Lung (tissue), 11 donors: ENCODE measurements at regions not wholly inside any gene's neighbourhood (a gene's known extent, or its start where the extent isn't known, plus 50 kb on each side); places are given as distances from the start of the nearest gene placed in this dataset.
A peak's percentile ranks its signal among the peaks of the same experiment; 100 is the strongest.

Experiments used
- ATAC-seq: fragments of 200-7000 bp; cut with Tn5 transposase; one replicate; pipeline ENCODE4 v1.9.1; 2020; ENCODE audit warnings: moderate number of reproducible peaks; ENCODE audit not compliant: insufficient read depth, low FRiP score
- DNase-seq, 3 donors: peaks; one replicate each; pipeline ENCODE4 v3.0.0-alpha.2; 2013 to 2017
- H3K27ac ChIP-seq, 2 donors: one replicate each; pipeline ENCODE4 v1.5.1; 2013; ENCODE audit warnings: mild to moderate bottlenecking in 2 of 2, moderate library complexity in 2 of 2, control low read depth in 1 of 2, inconsistent platforms in 1 of 2, low read depth in 1 of 2, low read length in 1 of 2
- H3K27me3 ChIP-seq, 3 donors: one replicate each; pipeline ENCODE4 v1.5.1; 2013; ENCODE audit warnings: low read length in 2 of 3; ENCODE audit not compliant: control insufficient read depth in 3 of 3, insufficient read depth in 3 of 3
- H3K36me3 ChIP-seq, 4 donors: one replicate each; pipeline ENCODE4 v1.5.1; 2013; ENCODE audit warnings: low read length in 4 of 4, mild to moderate bottlenecking in 1 of 4, moderate library complexity in 1 of 4; ENCODE audit not compliant: control insufficient read depth in 4 of 4, insufficient read depth in 4 of 4
- H3K4me1 ChIP-seq, 5 donors: one replicate each; pipeline ENCODE4 v1.5.1; 2013; ENCODE audit warnings: low read length in 5 of 5, mild to moderate bottlenecking in 2 of 5, moderate library complexity in 1 of 5; ENCODE audit not compliant: control insufficient read depth in 5 of 5, insufficient read depth in 5 of 5
- H3K4me3 ChIP-seq: one replicate; pipeline ENCODE4 v1.5.1; 2013; ENCODE audit warnings: mild to moderate bottlenecking, control low read depth, moderate library complexity
- H3K9ac ChIP-seq, 2 donors: one replicate each; pipeline ENCODE4 v1.5.1; 2013; ENCODE audit warnings: low read length in 2 of 2, control low read depth in 1 of 2; ENCODE audit not compliant: insufficient read depth in 1 of 2
- H3K9me3 ChIP-seq, 4 donors: one replicate each; pipeline ENCODE4 v1.5.1; 2013; ENCODE audit warnings: low read length in 3 of 4, mild to moderate bottlenecking in 1 of 4, moderate library complexity in 1 of 4; ENCODE audit not compliant: control insufficient read depth in 4 of 4, insufficient read depth in 3 of 4
- CTCF ChIP-seq: IDR thresholded peaks from 2 replicates; pipeline ENCODE4 v1.5.1; 2012; ENCODE audit warnings: mild to moderate bottlenecking; ENCODE audit errors: control extremely low read depth, extremely low read depth
- WGBS, 2 donors: extraction: QIAGEN DNeasy Blood & Tissue Kit; methylation state at CpG; one replicate each; pipeline ENCODE4 v1.1.7; 2013; 5-methylcytosine and 5-hydroxymethylcytosine counted together
- donor health status: control.
- donor health status: control.
- donor health status: Bipolar disorder and iron deficiency.
- donor health status: healthy.
- donor health status: DM: yes; HTN: yes; CAD: no.

GRCh38 chr5:169430671-169431070 lies 129.7 kb upstream of the SLIT3 start:
- Histone ChIP-seq H3K4me1 (peaks cover 0 to 4% (median 0%) of the 10 kb centered on the region in 5 donors), H3K27me3 (no peaks in the 10 kb centered on the region), H3K27ac (no peak overlapping the region), H3K9ac (no peak overlapping the region), H3K4me3 (no peak overlapping the region), H3K36me3 (no peaks in the 10 kb centered on the region), H3K9me3 (no peaks in the 10 kb centered on the region)
- no peak for ATAC-seq
- DNase-seq = peak in 2 of 3 donors; percentile 26 to 60
- 89% methylated on average over 1 of the region's 1 CpG for WGBS, 2 donors
- TF ChIP-seq CTCF = no peak

- no peak overlapping the region for H3K4me3 ChIP-seq
- no peaks in the 10 kb centered on the region for H3K27me3 ChIP-seq
- no peak overlapping the region for H3K9ac ChIP-seq
- TF ChIP-seq CTCF = no peak
- no peaks in the 10 kb centered on the region for H3K9me3 ChIP-seq
- no peak overlapping the region for H3K27ac ChIP-seq
- DNase-seq (no peak), ATAC-seq (no peak)
- 63 to 84% methylated on average over 2 of the region's 2 CpGs for WGBS, 2 donors
- H3K36me3 ChIP-seq = no peaks in the 10 kb centered on the region
- H3K4me1 ChIP-seq = no peaks in the 10 kb centered on the region
Measured at GRCh38 chr5:169429044-169429443, 128.1 kb upstream of the SLIT3 start.

GRCh38 chr5:169426784-169427183 lies 125.8 kb upstream of the SLIT3 start:
- DNase-seq (no peak), ATAC-seq (no peak)
- TF ChIP-seq CTCF = no peak
- H3K9ac ChIP-seq = no peak overlapping the region
- no peak overlapping the region for H3K27ac ChIP-seq
- no peaks in the 10 kb centered on the region for H3K27me3 ChIP-seq
- no peaks in the 10 kb centered on the region for H3K36me3 ChIP-seq
- 80 to 82% methylated on average over 6 of the region's 6 CpGs for WGBS, 2 donors
- H3K4me1 ChIP-seq = no peaks in the 10 kb centered on the region
- H3K9me3 ChIP-seq = peaks cover 0 to 3% (median 0%) of the 10 kb centered on the region in 4 donors
- no peak overlapping the region for H3K4me3 ChIP-seq

GRCh38 chr5:169424670-169425378 lies 123.9 kb upstream of the SLIT3 start:
- H3K36me3 ChIP-seq = no peaks in the 10 kb centered on the region
- no peak overlapping the region for H3K9ac ChIP-seq
- no peaks in the 10 kb centered on the region for H3K27me3 ChIP-seq
- no peak for TF ChIP-seq CTCF
- WGBS, 2 donors = 83 to 85% methylated on average over 4 of the region's 4 CpGs
- H3K4me1 ChIP-seq = no peaks in the 10 kb centered on the region
- H3K4me3 ChIP-seq = no peak overlapping the region
- ATAC-seq (no peak), DNase-seq (no peak)
- no peak overlapping the region for H3K27ac ChIP-seq
- H3K9me3 ChIP-seq = peaks cover 0 to 4% (median 0%) of the 10 kb centered on the region in 4 donors
